ENCODE measurements at regions not wholly inside any gene's neighbourhood (a gene's known extent, or its start where the extent isn't known, plus 50 kb on each side); places are given as distances from the start of the nearest gene placed in this dataset.

GRCh38 chr9:106419829-106420228 lies 443.1 kb upstream of the ZNF462 start:
- H3K9ac ChIP-seq (replicated peaks in 1 of 4; ENCODE audit: extremely low read depth in 1 of 4, low read depth in 3 of 4, low read length in 3 of 4) = no peak overlapping the region
- no peak overlapping the region for H3K27ac ChIP-seq (ENCODE audit: low read depth, low read length)
- H3K23ac ChIP-seq (ENCODE audit: insufficient read length) = no peak overlapping the region
- H3K18ac ChIP-seq (ENCODE audit: extremely low read depth, low read length) = no peak overlapping the region
- H3K36me3 ChIP-seq (ENCODE audit: control insufficient read depth in 2 of 4, insufficient read depth in 4 of 4, low read length in 3 of 4) = no peaks in the 10 kb centered on the region
- H2BK12ac ChIP-seq (ENCODE audit: low read depth, low read length) = no peak overlapping the region
- no peak for DNase-seq (ENCODE audit: low read depth in 1 of 2, low spot score in 2 of 2)
- no peak overlapping the region for H4K8ac ChIP-seq (ENCODE audit: extremely low read depth, insufficient read depth, low read length)
- no peak overlapping the region for H2BK120ac ChIP-seq (replicated peaks; ENCODE audit: low read depth, low read length)
- no peak overlapping the region for H3K4me2 ChIP-seq (ENCODE audit: insufficient read depth in 1 of 2, low read depth in 2 of 2, low read length in 2 of 2)
- H3K4ac ChIP-seq (replicated peaks; ENCODE audit: insufficient read length, low read depth, low read length) = no peak overlapping the region
- POLR2A ChIA-PET (ENCODE audit: partially characterized antibody) = no interaction called here
- 0 out of 2 replicates have a peak overlapping the region, but pooled peaks have one; percentile 19 for H2AFZ ChIP-seq (ENCODE audit: low read length)
- H3K23me2 ChIP-seq (ENCODE audit: low read depth, low read length) = no peaks in the 10 kb centered on the region
- H3K9me3 ChIP-seq (ENCODE audit: insufficient read depth in 2 of 2, low read depth in 1 of 2, low read length in 1 of 2) = no peaks in the 10 kb centered on the region
- CTCF ChIA-PET (ENCODE audit: partially characterized antibody) = interaction anchor here (0.6 to 1.0 kb wide), 2 partner anchors 62 to 290 kb away, joined by 3 read pairs; no protein-coding TSS in a partner anchor
- no peak for FAIRE-seq
- no peaks in the 10 kb centered on the region for H3K79me1 ChIP-seq (ENCODE audit: low read depth, low read length)
- no peak overlapping the region for H4K5ac ChIP-seq (ENCODE audit: insufficient read length, low read depth, low read length)
- no peak overlapping the region for H2BK5ac ChIP-seq (ENCODE audit: low read depth, low read length)
- H4K20me1 ChIP-seq (replicated peaks in 1 of 2; ENCODE audit: control insufficient read depth in 1 of 2, insufficient read depth in 2 of 2, low read length in 2 of 2) = no peaks in the 10 kb centered on the region
- H3K27me3 ChIP-seq (replicated peaks in 1 of 4; ENCODE audit: control insufficient read depth in 3 of 4, extremely low read depth in 1 of 4, insufficient read depth in 3 of 4, low read length in 3 of 4) = no peaks in the 10 kb centered on the region
- no peak overlapping the region for H3K14ac ChIP-seq (ENCODE audit: insufficient read length)
- H3K4me1 ChIP-seq (replicated peaks in 1 of 4; ENCODE audit: control insufficient read depth in 3 of 4, insufficient read depth in 4 of 4, low read length in 3 of 4) = peaks cover 0 to 3% (median 0%) of the 10 kb centered on the region in 4 experiments; a peak in 1 of 7 replicates
- no peak overlapping the region for H4K91ac ChIP-seq (replicated peaks; ENCODE audit: insufficient read length, low read length)
- H3K79me2 ChIP-seq (ENCODE audit: control insufficient read depth in 1 of 2, insufficient read depth in 2 of 2, low read length in 2 of 2) = no peaks in the 10 kb centered on the region
- no peak overlapping the region for H2AK5ac ChIP-seq (ENCODE audit: low read depth, low read length)
- no peak overlapping the region for H3K4me3 ChIP-seq (ENCODE audit: extremely low read depth in 1 of 4, insufficient read depth in 2 of 4, low read depth in 3 of 4, low read length in 4 of 4)
- no peak overlapping the region for H3K56ac ChIP-seq (replicated peaks; ENCODE audit: insufficient read length, low read depth, low read length)
- 90% methylated on average over 3 of the region's 3 CpGs; no CpG with 5 or more reads in 1 of the 2 experiments for WGBS, 2 experiments (ENCODE audit: extremely low coverage in 1 of 2, insufficient coverage in 1 of 2, insufficient read length in 1 of 2, insufficient replicate concordance in 2 of 2, low coverage in 1 of 2, low lambda C conversion rate in 2 of 2, missing lambda C conversion rate in 1 of 2)
- H2BK15ac ChIP-seq (ENCODE audit: low read length) = no peak overlapping the region
- no peak overlapping the region for H2BK20ac ChIP-seq (ENCODE audit: low read length)
- no peak for TF ChIP-seq CHD1 (IDR thresholded peaks at IDR 0.05; ENCODE audit: low read depth, low read length)
- TF ChIP-seq NANOG (IDR thresholded peaks at IDR 0.05; ENCODE audit: insufficient read depth, low read depth, low read length, poor library complexity, severe bottlenecking) = no peak

Data from H1 (cell line).